ENCODE measurements at regions not wholly inside any gene's neighbourhood (a gene's known extent, or its start where the extent isn't known, plus 50 kb on each side); places are given as distances from the start of the nearest gene placed in this dataset.
"Not testable (repeated sequence)": the region's sequence is repeated elsewhere in the genome, so short reads cannot be mapped to it uniquely, and the experiment has no call there.

- DNase-seq (ENCODE audit: low read depth), result no peak
- no peak overlapping the region for H3K4me3 ChIP-seq (ENCODE audit: low read length)
- TF ChIP-seq CTCF (IDR thresholded peaks at IDR 0.05; ENCODE audit: insufficient read depth, low read depth, low read length, missing control alignments), result no peak
These were observed 762.0 kb upstream of the PCDH10 start for GRCh38 chr4:132387060-132387459.

GRCh38 chr4:132395561-132395960 lies 753.5 kb upstream of the PCDH10 start:
- TF ChIP-seq CTCF (IDR thresholded peaks at IDR 0.05; ENCODE audit: insufficient read depth, low read depth, low read length, missing control alignments), result no peak
- no peak overlapping the region for H3K4me3 ChIP-seq (ENCODE audit: low read length)
- no peak for DNase-seq (ENCODE audit: low read depth)

DNA sequence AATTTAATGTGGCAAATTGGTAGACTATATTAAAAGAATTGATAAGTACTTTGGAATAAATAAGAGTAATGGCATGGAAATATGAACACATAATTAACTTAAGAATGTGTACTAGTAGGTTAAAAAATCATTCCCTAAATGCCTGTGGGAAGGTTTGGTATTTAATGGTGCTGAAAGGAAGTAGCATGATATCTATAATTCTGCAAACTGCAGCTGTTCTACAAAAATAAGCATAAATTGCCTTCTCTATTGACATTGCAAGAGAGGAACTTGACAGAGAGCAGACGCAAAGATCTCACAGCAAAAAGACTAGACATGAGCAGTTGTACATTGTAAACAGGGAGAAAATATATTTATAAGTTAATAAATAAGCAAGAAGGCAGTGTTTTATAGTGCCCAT lies 752.5 kb upstream of the PCDH10 start:
- no peak for DNase-seq (ENCODE audit: low read depth)
- no peak for TF ChIP-seq CTCF (IDR thresholded peaks at IDR 0.05; ENCODE audit: insufficient read depth, low read depth, low read length, missing control alignments)

DNA sequence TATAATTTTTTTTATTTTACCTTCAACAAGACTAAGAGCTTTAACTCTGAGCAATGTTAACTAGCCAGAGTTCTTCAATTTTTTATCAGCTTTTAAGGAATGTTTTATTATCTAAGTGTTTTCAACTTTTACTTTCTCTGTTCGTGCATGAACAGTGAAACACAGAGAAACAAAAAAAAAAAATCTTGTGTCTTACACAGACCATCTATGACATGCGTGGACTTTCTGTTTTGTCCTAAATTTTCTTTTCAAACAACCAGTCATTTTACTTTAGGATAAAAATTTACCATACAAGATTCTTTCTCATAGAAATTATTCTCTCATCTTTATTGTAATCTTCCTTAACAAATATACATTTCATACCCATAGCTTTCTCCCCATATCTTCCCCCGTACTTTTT lies 731.9 kb upstream of the PCDH10 start:
- H3K4me3 ChIP-seq (ENCODE audit: low read length), result no peak overlapping the region
- no peak for DNase-seq (ENCODE audit: low read depth)
- TF ChIP-seq CTCF (IDR thresholded peaks at IDR 0.05; ENCODE audit: insufficient read depth, low read depth, low read length, missing control alignments), result no peak

More for the DNA sequence above, 752.5 kb upstream of the PCDH10 start:
- H3K4me3 ChIP-seq (ENCODE audit: low read length), result no peak overlapping the region

DNA sequence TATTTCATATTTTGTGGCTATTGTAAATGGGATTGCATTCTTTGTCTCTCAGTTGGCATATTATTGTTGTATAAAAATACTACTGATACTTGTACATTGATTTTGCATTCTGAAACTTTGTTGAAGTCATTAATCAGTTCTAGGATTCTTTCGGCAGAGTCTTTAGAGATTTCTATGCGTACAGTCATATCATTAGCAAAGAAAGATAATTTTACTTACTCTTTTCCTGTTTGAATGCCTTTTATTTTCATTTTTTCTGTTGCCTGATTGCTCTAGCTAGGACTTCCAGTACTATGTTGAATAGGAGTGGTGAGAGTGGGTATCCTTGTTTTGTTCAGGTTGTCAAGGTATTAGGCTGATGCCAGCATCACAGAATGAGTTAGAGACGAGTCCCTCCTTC lies 722.0 kb upstream of the PCDH10 start:
- no peak for TF ChIP-seq CTCF (IDR thresholded peaks at IDR 0.05; ENCODE audit: insufficient read depth, low read depth, low read length, missing control alignments)
- DNase-seq (ENCODE audit: low read depth), result no peak
- H3K4me3 ChIP-seq (ENCODE audit: low read length), result no peak overlapping the region

DNA sequence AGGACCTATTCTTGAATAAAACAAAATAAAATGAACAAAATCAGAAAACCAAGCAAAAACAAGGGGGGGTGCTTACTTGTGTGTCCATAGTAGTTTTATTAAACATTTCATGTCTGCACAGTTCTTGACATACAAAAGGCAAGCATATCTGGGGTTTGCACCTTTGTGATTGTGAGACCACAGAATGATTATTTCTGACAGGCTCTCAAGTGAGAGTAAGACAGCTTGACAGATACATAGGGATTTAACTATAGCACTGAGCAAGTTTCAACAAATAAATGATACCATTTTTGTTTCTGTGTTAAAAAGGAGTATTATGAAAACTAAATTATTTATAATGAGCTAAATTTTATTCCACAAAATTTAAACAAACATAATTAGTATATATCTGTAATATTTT lies 712.0 kb upstream of the PCDH10 start:
- TF ChIP-seq CTCF (IDR thresholded peaks at IDR 0.05; ENCODE audit: insufficient read depth, low read depth, low read length, missing control alignments), result no peak
- DNase-seq (ENCODE audit: low read depth), result no peak

DNA sequence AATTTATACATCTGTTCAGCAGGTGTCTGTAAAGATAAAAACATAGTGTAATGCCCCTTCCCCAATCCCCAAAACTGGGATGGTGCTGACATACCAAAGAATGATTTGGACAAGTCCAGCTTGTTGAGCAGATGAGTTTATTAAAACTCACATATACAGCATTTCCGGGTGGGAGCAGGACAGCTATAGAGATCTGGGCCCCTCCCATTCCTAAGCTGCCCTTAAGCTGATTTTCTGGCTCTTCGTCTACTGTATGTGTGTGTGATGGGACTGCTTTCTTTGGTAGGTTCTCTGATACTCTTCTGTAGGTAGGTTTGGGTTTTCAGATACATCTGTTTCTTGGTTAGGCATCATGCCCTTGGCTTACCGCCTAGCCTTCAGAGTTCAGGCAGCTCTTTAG lies 703.7 kb upstream of the PCDH10 start:
- no peak overlapping the region for H3K4me3 ChIP-seq (ENCODE audit: low read length)
- no peak for TF ChIP-seq CTCF (IDR thresholded peaks at IDR 0.05; ENCODE audit: insufficient read depth, low read depth, low read length, missing control alignments)
- no peak for DNase-seq (ENCODE audit: low read depth)

More for the DNA sequence above, 712.0 kb upstream of the PCDH10 start:
- no peak overlapping the region for H3K4me3 ChIP-seq (ENCODE audit: low read length)

GRCh38 chr4:132457987-132458386 lies 691.1 kb upstream of the PCDH10 start:
- not testable (repeated sequence) for DNase-seq (ENCODE audit: low read depth); H3K4me3 ChIP-seq (ENCODE audit: low read length)
